Hepatocyte (in vitro differentiated cells): ENCODE measurements at regions not wholly inside any gene's neighbourhood (a gene's known extent, or its start where the extent isn't known, plus 50 kb on each side); places are given as distances from the start of the nearest gene placed in this dataset.

Source experiments
- DNase-seq: peaks from one replicate; pipeline ENCODE4 v3.0.0-alpha.2; 2016; ENCODE audit warnings: low spot score
- H2AFZ ChIP-seq: fragments of 200-600 bp; sonication (generic); 2 replicates; pipeline ENCODE4 v1.6.0; 2016; ENCODE audit warnings: antibody characterized with exemption, mild to moderate bottlenecking
- H3K27ac ChIP-seq: fragments of 200-600 bp; sonication (generic); 2 replicates; pipeline ENCODE4 v1.5.1; 2016; ENCODE audit warnings: mild to moderate bottlenecking
- H3K27me3 ChIP-seq: fragments of 200-600 bp; sonication (generic); 2 replicates; pipeline ENCODE4 v1.6.1; 2016
- H3K36me3 ChIP-seq: fragments of 200-600 bp; sonication (generic); replicated peaks from 2 replicates; pipeline ENCODE4 v1.5.1; 2016; ENCODE audit warnings: low read depth; ENCODE audit not compliant: insufficient read depth
- H3K4me1 ChIP-seq: fragments of 200-600 bp; sonication (generic); 2 replicates; pipeline ENCODE4 v1.5.1; 2016; ENCODE audit warnings: mild to moderate bottlenecking, moderate library complexity; ENCODE audit not compliant: insufficient read depth
- H3K4me2 ChIP-seq: fragments of 200-600 bp; sonication (generic); 2 replicates; pipeline ENCODE4 v1.6.0; 2016
- H3K4me3 ChIP-seq: fragments of 200-600 bp; sonication (generic); 2 replicates; pipeline ENCODE4 v1.5.1; 2016; ENCODE audit warnings: mild to moderate bottlenecking
- H3K79me2 ChIP-seq: fragments of 200-600 bp; sonication (generic); 2 replicates; pipeline ENCODE4 v1.6.0; 2017; ENCODE audit warnings: mild to moderate bottlenecking
- H3K9me2 ChIP-seq: fragments of 200-600 bp; sonication (generic); replicated peaks from 2 replicates; pipeline ENCODE4 v1.6.0; 2017; ENCODE audit warnings: mild to moderate bottlenecking; ENCODE audit not compliant: insufficient read depth
- H3K9me3 ChIP-seq: fragments of 200-600 bp; sonication (generic); 2 replicates; pipeline ENCODE4 v1.5.1; 2016; ENCODE audit warnings: low read depth, mild to moderate bottlenecking
- H4K20me1 ChIP-seq: fragments of 200-600 bp; sonication (generic); 2 replicates; pipeline ENCODE4 v1.6.0; 2016; ENCODE audit warnings: mild to moderate bottlenecking; ENCODE audit not compliant: insufficient read depth, poor library complexity, severe bottlenecking
- CTCF ChIP-seq: fragments of 200-600 bp; sonication (generic); IDR thresholded peaks from 2 replicates; pipeline ENCODE4 v1.5.1; 2016; ENCODE audit warnings: antibody characterized with exemption, mild to moderate bottlenecking; ENCODE audit not compliant: poor library complexity
- EZH2 ChIP-seq: fragments of 200-600 bp; sonication (generic); IDR thresholded peaks from 2 replicates; pipeline ENCODE4 v1.6.1; 2016; ENCODE audit warnings: antibody characterized with exemption, mild to moderate bottlenecking, borderline replicate concordance
- EZH2phosphoT487 ChIP-seq: fragments of 200-600 bp; sonication (generic); IDR thresholded peaks from one replicate; pipeline ENCODE4 v1.6.1; 2018; ENCODE audit warnings: antibody characterized with exemption, mild to moderate bottlenecking, low read depth, moderate library complexity; ENCODE audit not compliant: unreplicated experiment, severe bottlenecking
- WGBS: methylation state at CpG from one replicate; pipeline ENCODE4 v1.1.6; 2016; ENCODE audit warnings: low lambda C conversion rate; ENCODE audit errors: missing lambda C conversion rate; 5-methylcytosine and 5-hydroxymethylcytosine counted together

- Histone ChIP-seq H3K4me1 (no peaks in the 10 kb centered on the region), H3K4me2 (no peak overlapping the region), H3K9me3 (no peaks in the 10 kb centered on the region), H3K27ac (peak overlapping the region; percentile 5), H3K27me3 (no peaks in the 10 kb centered on the region), H4K20me1 (no peaks in the 10 kb centered on the region), H3K36me3 (no peaks in the 10 kb centered on the region), H3K79me2 (no peaks in the 10 kb centered on the region), H2AFZ (no peak overlapping the region), H3K4me3 (no peak overlapping the region), H3K9me2 (no peaks in the 10 kb centered on the region)
- TF ChIP-seq EZH2phosphoT487 = no peak
- TF ChIP-seq CTCF = no peak
- TF ChIP-seq EZH2 = no peak
- WGBS = 48% methylated on average over 4 of the region's 4 CpGs
- no peak for DNase-seq
Observed at GRCh38 chr10:78148961-78149612, 115.4 kb downstream of the RPS24 start.

GRCh38 chr10:78150756-78151155 is 117.1 kb downstream of the RPS24 start:
- no peaks in the 10 kb centered on the region for H3K9me2 ChIP-seq
- H3K36me3 ChIP-seq = no peaks in the 10 kb centered on the region
- no peak for DNase-seq
- no peaks in the 10 kb centered on the region for H3K4me1 ChIP-seq
- no peak overlapping the region for H3K4me3 ChIP-seq
- 93% methylated on average over 4 of the region's 4 CpGs for WGBS
- no peak overlapping the region for H3K4me2 ChIP-seq
- H3K27ac ChIP-seq = no peak overlapping the region
- no peaks in the 10 kb centered on the region for H3K9me3 ChIP-seq
- H4K20me1 ChIP-seq = no peaks in the 10 kb centered on the region
- H3K79me2 ChIP-seq = no peaks in the 10 kb centered on the region
- TF ChIP-seq EZH2 (no peak), EZH2phosphoT487 (no peak), CTCF (no peak)
- no peak overlapping the region for H2AFZ ChIP-seq
- no peaks in the 10 kb centered on the region for H3K27me3 ChIP-seq

- Histone ChIP-seq H3K4me3 (no peak overlapping the region), H3K79me2 (no peaks in the 10 kb centered on the region), H2AFZ (no peak overlapping the region), H3K9me2 (no peaks in the 10 kb centered on the region), H3K36me3 (no peaks in the 10 kb centered on the region), H3K27ac (no peak overlapping the region), H3K4me1 (no peaks in the 10 kb centered on the region), H3K27me3 (no peaks in the 10 kb centered on the region), H4K20me1 (no peaks in the 10 kb centered on the region), H3K4me2 (no peak overlapping the region), H3K9me3 (no peaks in the 10 kb centered on the region)
- WGBS = 94% methylated on average over 2 of the region's 2 CpGs
- no peak for TF ChIP-seq EZH2phosphoT487
- no peak for TF ChIP-seq EZH2
- no peak for TF ChIP-seq CTCF
- DNase-seq = no peak
Observed at GRCh38 chr10:78155722-78156121, 122.1 kb downstream of the RPS24 start.

GRCh38 chr10:78160591-78160990 is 126.9 kb downstream of the RPS24 start:
- no peaks in the 10 kb centered on the region for H3K27me3 ChIP-seq

More at GRCh38 chr10:78160591-78160990, 126.9 kb downstream of the RPS24 start:
- no peaks in the 10 kb centered on the region for H3K9me3 ChIP-seq
- no peak overlapping the region for H3K4me2 ChIP-seq
- no peaks in the 10 kb centered on the region for H3K9me2 ChIP-seq
- DNase-seq = no peak
- H2AFZ ChIP-seq = no peak overlapping the region
- WGBS = 90% methylated on average over 5 of the region's 5 CpGs
- no peak overlapping the region for H3K4me3 ChIP-seq
- H3K36me3 ChIP-seq = no peaks in the 10 kb centered on the region
- TF ChIP-seq EZH2phosphoT487 (no peak), CTCF (no peak), EZH2 (no peak)
- no peaks in the 10 kb centered on the region for H4K20me1 ChIP-seq
- H3K27ac ChIP-seq = no peak overlapping the region
- H3K79me2 ChIP-seq = no peaks in the 10 kb centered on the region
- peaks cover 3% of the 10 kb centered on the region for H3K4me1 ChIP-seq
